ENCODE measurements at regions not wholly inside any gene's neighbourhood (a gene's known extent, or its start where the extent isn't known, plus 50 kb on each side); places are given as distances from the start of the nearest gene placed in this dataset.
"Not testable (repeated sequence)": the region's sequence is repeated elsewhere in the genome, so short reads cannot be mapped to it uniquely, and the experiment has no call there.

- DNase-seq = no peak
Measured at GRCh38 chr4:187504974-187505797, 490.4 kb upstream of the ZFP42 start.

DNA sequence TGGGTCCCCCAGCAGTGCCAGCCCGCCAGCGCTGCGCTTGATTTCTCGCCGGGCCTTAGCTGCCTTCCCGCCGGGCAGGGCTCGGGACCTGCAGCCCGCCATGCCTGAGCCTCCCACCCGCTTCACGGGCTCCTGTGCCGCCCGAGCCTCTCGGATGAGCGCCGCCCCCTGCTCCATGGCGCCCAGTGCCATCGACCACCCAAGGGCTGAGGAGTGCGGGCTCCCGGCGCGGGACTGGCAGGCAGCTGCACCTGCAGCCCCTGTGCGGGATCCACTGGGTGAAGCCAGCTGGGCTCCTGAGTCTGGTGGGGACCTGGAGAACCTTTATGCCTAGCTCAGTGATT lies 489.8 kb upstream of the ZFP42 start:
- not testable (repeated sequence) for DNase-seq

- no peak for DNase-seq
Measured at GRCh38 chr4:187516224-187516623, 479.3 kb upstream of the ZFP42 start.

- no peak for DNase-seq
Measured at GRCh38 chr4:187541666-187542065, 453.9 kb upstream of the ZFP42 start.

DNA sequence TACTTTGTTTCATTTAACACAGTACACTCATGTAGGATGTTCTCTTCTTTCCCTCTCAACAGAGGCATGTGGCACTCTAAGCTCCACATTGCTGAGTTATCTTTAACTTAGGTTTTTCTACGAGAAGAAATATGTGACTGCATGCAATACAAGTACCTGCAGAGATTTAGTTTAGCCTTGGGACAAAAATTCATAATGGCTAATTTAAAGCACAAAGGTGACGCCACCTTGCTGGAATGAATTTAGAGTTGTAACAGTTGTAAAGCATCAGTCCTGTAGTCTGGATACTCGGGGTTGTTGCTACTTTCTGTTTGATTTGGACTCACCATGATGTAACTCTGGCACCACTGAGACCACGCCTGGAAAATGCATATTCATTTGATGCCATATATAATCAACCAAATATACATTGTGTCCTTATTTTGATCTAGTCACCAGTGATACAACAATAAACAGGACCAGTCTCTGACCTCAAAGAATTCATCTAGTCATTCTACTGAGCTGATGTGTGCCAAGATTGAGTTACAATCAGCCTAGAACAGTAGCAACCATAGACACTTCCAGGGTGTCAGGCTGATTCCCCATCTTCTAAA lies 451.0 kb upstream of the ZFP42 start:
- no peak for DNase-seq

GRCh38 chr4:187547316-187547715 lies 448.3 kb upstream of the ZFP42 start:
- DNase-seq = no peak

DNA sequence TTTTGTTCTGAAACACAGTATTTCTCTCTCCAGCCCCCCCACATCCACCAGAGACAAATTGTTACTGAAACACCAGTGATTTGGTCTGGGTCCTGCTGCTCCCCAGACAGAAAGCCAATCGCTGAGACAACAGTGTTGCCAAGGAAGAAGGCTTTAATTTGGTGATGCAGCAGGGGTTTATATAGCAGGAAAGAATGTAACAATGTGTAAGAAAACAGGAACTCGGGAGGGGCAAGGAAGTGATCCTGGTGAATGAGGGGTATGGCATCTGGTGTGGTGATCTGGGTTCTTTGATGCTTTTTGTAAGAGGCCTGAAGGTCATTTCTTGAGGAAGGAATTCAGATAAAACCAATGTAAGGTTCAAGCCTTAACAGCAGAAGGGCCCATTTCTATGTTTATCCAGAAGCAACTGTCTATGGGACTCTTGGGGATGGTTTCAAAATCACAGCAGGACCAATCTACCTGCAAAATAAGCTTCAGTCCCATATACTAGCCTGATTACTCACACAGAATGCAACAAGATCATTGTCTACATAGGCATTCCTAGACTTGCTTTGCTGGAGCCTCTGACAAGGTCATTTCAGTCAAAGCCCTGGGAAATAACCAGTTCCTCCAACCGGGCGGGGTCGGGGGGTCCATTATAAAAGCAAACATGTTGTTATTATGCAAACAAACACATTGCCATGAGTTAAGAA lies 445.2 kb upstream of the ZFP42 start:
- no peak for DNase-seq

DNA sequence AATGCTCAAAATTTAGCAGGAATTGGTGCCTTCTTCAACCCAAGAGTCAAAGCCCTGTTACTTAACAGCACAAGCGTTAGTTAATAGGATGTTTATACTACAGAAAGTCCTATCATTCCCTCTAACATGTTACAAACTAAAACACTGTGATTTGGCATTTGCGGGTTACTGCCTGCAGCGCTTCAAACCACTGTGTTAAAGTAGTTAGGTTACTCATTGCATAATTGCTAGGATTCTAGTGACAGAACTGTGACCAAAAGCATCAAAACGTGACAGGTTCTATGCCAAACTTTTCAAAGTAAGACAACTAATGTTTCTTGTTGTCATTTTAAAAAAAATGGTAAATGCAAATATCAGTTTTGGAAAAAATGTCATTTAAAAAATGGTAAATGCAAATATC lies 442.8 kb upstream of the ZFP42 start:
- no peak for DNase-seq

DNA sequence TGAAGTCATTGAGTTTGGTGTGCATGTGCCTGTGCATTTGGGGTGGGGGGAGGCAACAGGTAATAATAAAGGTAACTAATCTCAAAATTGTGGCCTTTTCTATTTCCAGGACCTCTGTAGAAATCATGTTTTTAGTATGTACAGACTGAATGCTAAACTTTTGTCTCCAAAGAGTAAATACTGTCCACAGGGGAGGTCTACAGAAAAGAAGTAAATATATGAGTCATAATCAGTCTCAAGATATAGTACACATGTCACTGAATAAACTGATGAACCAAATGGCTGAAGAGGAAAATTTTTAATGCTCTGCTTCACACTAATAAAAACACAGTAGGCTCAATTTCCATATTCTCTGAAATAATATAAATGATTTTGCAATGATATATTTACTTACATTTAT lies 440.4 kb upstream of the ZFP42 start:
- no peak for DNase-seq

DNA sequence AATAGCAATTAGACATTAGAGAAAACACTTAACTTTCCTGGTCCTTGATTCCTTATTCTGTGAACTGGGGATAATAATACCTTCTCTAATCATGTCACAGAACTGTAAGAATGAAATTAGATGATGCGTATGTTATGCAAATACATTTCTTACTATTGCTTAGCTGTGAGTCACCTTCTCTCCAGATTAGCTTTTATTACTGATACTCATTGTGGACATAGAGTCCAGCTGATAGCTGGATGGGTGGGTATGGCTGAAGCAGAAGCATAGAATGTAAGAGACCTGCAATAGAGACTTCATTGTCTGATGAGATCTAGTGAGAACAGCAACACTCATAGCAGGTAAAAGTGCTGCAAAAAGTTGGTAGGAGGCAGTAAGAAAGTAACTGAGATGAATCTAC lies 437.2 kb upstream of the ZFP42 start:
- no peak for DNase-seq

DNA sequence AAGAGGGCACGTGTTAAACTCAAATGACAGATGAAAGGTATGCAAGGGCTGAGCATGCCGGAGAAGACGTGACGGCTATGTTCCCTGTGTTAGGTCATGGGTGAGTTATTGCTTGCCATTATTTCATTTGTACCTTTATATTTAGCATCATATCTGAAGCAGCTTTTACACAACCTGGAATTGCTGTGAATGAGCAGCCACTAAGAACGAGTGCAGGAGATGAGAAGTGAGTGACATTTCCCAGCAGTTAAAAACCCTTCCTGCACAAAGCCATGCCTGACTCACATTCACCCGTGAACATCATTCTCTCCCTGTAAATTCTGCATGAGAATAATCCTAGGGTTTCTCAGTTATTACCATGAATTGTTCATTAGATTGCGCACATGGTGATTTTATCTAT lies 433.2 kb upstream of the ZFP42 start:
- DNase-seq = no peak

DNA sequence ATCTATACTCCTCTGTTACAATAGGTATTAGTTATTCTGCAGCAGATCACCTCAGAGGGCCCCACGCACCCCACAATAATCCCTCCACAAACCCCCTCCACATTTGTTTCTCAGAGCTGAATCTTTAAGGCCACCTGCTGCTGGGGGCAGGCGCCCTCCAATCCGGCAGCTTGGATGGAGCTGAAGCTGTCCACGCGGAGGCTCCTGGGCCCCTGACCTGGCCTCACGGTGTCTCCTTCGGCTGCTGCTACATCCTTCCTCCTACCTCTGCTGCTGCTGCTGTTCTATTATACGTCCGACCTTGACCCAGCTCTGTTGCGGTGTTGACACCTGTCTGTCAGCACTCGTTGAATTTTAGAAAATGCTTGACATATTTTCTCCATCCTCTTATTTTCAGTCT lies 430.2 kb upstream of the ZFP42 start:
- no peak for DNase-seq

GRCh38 chr4:187569871-187570270 lies 425.7 kb upstream of the ZFP42 start:
- DNase-seq = no peak

GRCh38 chr4:187575706-187576105 lies 419.9 kb upstream of the ZFP42 start:
- no peak for DNase-seq

- DNase-seq = no peak
Measured at GRCh38 chr4:187576751-187577150, 418.8 kb upstream of the ZFP42 start.

- no peak for DNase-seq
Measured at GRCh38 chr4:187577941-187578480, 417.6 kb upstream of the ZFP42 start.

DNA sequence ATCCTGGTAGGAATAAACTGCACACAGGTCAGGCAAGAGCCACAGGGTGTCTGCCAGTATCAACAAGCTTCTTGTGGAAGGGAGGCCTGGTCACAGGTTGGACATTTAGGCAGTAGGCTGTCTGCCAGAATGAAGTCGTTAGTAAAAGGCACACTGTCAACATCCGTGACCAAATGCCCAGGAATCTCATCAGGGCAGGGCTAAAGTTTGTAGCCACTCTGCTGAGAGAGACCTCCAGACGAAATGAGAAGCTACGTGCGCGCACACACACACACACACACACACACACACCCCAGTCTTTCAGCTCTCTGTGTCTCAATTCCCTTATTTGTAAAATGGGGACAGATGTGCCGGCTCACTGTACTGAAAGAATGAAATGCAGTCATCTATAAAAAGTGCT lies 408.7 kb upstream of the ZFP42 start:
- DNase-seq = no peak

DNA sequence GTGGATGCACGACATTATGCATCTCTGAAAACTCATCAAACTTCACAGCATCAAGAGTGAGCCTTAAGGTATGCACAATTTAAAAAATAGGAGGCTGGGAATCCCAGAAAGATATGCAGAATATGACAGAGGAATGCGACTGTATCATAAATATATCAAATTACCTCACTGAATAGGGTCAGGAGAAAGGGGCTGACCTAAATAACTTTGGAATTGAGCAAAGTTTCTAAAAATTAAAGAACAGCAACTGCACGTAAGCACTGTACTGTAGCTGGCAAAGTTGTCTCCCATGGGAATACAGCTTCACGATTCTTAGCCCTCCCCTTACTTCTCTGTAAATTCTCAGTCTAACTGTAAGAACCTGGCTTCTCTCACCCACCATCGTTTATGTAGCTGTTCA lies 397.4 kb upstream of the ZFP42 start:
- DNase-seq = no peak

DNA sequence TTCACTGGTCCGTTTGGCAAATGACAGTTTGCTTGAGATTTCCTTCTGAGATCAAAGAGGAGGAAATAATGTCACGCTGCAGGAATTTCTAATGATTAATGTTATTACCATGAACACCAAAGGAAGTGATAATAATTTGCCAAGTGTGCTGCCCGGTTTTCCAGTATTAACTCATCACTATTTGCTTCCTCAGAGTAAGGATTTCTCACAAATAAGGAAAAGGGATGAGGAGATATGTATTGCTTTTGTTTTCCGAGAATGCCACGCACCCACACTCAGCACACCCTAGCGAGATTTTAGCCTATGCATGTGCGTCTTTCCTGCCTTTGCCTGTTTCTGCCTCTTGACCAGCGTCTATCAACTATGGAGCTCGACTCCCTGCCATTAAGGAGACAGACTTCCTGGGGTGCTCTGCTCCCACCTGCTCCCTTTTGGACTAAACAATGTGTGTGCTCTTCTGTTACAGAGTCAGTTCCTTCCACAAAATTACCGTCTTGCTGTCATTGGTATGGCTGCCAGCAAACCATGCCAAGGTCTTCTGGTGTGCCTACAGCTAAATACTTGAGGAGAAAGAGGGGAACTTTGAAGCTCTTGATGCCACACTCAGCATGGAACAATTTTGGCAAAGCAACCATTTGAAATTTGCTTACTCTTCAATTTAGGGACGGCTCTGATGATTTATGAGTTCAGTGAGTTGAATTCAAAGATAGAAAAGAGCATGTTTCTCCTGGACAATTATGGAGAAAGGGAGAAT lies 393.1 kb upstream of the ZFP42 start:
- no peak for DNase-seq

DNA sequence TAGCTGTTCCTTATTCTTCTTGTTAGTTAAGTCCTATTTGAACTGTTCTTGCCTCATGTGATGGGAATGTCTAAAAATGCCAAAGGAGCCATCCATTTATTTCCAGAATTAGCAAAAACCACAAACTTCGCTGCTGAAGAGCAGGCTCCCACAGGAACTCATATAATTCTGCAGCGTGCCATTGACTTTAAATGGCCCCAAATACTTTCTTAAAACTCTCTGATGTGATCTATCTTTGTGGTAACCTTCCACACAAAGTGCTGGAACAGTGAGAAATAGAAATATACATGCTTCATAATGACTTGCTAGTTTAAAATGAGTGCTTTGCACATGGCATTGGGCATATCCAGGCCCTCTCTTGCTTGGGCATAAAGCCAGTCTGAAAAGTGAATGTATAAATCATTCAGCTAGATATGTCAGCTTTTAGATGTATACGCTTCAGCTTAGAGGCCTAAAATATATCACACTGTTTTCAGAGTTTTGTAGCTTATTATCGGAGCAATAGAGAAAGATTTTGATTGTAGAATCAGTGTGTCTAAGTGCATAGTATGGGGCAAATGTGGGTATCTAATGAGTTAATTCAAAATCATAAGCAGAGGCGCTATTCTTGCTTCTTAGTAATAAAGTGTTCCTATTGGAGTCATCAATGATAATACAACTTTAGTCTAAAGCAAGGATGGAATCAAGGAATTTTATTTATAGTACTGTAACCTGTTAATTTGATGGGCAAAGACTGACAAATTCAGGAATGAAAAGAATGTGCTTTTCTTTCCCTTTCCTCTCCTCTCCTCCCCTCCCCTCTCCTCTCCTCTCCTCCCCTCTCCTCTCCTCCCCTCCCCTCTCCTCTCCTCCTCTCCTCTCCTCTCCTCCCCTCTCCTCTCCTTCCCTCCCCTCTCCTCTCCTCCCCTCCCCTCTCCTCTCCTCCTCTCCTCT lies 392.2 kb upstream of the ZFP42 start:
- no peak for DNase-seq

GRCh38 chr4:187604984-187605383 lies 390.6 kb upstream of the ZFP42 start:
- no peak for DNase-seq

DNA sequence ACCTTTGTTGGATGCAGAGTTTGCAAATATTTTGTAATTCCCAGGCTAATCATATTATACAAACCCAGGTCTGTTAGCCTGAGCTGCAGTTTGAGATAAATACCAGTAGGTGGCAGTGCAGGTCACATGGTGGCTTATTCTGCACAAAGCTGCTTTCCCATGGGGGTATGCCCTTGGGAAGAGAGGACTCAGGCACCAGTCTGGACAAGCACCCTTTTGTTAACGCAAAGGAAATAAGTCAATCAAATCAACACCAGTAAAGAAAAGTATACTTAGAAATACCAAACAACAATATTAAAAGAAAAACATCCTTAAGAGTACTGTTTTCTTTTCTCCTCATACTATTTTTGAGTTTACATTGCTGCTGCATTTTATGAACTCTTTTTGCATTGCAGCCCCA lies 389.0 kb upstream of the ZFP42 start:
- peak; percentile 8 for DNase-seq

Data from CD4-positive, alpha-beta T cell treated with Interleukin-17A for 1 hour (primary cell).